ENCODE measurements at regions not wholly inside any gene's neighbourhood (a gene's known extent, or its start where the extent isn't known, plus 50 kb on each side); places are given as distances from the start of the nearest gene placed in this dataset.

DNA sequence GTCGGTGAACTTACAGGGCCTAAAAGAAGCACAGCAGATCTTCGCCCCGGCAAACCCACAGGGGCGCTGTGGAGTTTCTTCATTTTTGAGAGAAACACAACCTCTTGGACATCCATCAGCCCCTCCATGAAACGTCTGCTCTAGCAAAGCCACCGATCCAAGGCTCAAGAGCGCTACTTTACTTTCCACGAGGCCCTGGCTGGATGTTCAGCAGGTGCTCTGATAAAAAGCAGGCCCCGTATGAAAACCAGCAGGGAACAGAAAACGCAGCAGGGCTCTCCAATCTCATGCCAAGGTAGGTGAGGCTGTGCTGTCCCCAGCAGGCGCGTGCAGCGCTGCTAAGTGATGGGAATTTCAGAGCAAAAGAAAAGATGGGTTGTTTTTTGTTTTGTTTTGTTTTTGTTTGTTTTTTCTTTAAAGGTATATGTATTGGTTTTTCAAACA, 86.7 kb downstream of the IRS2 start:
- TF ChIP-seq POLR2AphosphoS5 (IDR thresholded peaks at IDR 0.05; ENCODE audit: low read depth, low read length) = no peak
- no peak for TF ChIP-seq TAF1 (IDR thresholded peaks at IDR 0.05; ENCODE audit: borderline replicate concordance, insufficient read depth, low read length)
- TF ChIP-seq, protein P1, sequence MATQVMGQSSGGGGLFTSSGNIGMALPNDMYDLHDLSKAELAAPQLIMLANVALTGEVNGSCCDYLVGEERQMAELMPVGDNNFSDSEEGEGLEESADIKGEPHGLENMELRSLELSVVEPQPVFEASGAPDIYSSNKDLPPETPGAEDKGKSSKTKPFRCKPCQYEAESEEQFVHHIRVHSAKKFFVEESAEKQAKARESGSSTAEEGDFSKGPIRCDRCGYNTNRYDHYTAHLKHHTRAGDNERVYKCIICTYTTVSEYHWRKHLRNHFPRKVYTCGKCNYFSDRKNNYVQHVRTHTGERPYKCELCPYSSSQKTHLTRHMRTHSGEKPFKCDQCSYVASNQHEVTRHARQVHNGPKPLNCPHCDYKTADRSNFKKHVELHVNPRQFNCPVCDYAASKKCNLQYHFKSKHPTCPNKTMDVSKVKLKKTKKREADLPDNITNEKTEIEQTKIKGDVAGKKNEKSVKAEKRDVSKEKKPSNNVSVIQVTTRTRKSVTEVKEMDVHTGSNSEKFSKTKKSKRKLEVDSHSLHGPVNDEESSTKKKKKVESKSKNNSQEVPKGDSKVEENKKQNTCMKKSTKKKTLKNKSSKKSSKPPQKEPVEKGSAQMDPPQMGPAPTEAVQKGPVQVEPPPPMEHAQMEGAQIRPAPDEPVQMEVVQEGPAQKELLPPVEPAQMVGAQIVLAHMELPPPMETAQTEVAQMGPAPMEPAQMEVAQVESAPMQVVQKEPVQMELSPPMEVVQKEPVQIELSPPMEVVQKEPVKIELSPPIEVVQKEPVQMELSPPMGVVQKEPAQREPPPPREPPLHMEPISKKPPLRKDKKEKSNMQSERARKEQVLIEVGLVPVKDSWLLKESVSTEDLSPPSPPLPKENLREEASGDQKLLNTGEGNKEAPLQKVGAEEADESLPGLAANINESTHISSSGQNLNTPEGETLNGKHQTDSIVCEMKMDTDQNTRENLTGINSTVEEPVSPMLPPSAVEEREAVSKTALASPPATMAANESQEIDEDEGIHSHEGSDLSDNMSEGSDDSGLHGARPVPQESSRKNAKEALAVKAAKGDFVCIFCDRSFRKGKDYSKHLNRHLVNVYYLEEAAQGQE (IDR thresholded peaks at IDR 0.05; ENCODE audit: insufficient read depth in 1 of 2, low read depth in 2 of 2, low read length in 2 of 2) = no peak
- TF ChIP-seq SIN3A (IDR thresholded peaks at IDR 0.05; ENCODE audit: borderline replicate concordance, insufficient read depth, low read length) = no peak
